ENCODE measurements at regions not wholly inside any gene's neighbourhood (a gene's known extent, or its start where the extent isn't known, plus 50 kb on each side); places are given as distances from the start of the nearest gene placed in this dataset.

DNA sequence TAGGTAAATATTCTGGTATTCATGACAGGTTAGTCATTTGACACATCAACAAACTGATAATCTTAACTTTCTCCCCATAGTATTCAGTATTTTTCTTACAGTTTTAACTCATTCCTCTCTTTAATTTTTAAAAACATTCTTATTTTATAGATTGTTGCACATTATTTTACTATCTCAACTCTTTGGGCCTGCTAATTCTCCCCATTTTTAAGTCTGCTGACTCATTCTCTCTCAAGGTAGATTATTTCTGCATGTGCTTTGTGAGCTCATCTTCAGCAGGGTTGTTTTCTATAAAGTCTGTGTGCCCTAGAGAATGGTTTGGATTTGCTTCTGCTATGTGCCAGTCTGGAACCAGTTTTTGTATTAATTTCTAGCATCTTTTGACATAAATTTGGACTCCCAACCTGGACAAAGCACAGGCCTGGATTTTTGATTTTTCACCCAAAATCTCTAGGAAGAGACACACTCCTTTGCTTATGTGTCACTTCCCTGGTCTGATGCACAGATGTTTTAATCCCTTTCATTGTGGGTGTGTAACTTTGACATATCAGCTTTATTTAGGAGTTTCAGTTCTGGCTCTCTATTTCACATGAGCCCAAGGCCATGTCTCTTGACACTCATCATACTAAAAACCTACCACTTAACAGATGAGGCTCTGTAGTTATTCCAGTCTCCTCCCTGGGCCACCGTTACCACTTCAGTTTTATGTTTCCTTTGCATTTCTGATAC is 194.3 kb upstream of the PGRMC2 start:
- DNase-seq (ENCODE audit: low read depth), result peak; percentile 11
- no peak overlapping the region for H3K4me3 ChIP-seq (ENCODE audit: low read length)
- TF ChIP-seq, protein P1, sequence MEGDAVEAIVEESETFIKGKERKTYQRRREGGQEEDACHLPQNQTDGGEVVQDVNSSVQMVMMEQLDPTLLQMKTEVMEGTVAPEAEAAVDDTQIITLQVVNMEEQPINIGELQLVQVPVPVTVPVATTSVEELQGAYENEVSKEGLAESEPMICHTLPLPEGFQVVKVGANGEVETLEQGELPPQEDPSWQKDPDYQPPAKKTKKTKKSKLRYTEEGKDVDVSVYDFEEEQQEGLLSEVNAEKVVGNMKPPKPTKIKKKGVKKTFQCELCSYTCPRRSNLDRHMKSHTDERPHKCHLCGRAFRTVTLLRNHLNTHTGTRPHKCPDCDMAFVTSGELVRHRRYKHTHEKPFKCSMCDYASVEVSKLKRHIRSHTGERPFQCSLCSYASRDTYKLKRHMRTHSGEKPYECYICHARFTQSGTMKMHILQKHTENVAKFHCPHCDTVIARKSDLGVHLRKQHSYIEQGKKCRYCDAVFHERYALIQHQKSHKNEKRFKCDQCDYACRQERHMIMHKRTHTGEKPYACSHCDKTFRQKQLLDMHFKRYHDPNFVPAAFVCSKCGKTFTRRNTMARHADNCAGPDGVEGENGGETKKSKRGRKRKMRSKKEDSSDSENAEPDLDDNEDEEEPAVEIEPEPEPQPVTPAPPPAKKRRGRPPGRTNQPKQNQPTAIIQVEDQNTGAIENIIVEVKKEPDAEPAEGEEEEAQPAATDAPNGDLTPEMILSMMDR (conservative IDR thresholded peaks at IDR 0.05; ENCODE audit: low read length), result no peak

DNA sequence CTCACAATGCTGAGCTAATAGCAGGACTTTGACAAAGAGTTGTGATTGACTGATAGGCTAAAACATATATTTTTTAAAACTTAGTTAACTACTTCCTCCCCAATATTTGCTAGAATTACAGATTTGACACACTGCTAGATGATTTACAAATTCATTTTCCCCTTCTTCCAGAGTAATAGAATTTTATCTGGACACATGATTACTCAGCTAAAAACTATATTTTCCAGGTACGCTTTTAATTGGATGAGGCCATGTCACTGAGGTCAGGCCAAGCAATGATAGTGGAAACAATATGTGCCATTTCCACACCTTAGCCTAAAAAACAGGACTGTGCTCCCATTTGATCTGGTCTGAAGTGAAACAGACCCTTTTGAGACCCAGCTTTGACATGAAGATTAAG is 193.3 kb upstream of the PGRMC2 start:
- TF ChIP-seq, protein P1 (conservative IDR thresholded peaks at IDR 0.05; ENCODE audit: low read length), result no peak
- DNase-seq (ENCODE audit: low read depth), result no peak
- H3K4me3 ChIP-seq (ENCODE audit: low read length), result no peak overlapping the region

DNA sequence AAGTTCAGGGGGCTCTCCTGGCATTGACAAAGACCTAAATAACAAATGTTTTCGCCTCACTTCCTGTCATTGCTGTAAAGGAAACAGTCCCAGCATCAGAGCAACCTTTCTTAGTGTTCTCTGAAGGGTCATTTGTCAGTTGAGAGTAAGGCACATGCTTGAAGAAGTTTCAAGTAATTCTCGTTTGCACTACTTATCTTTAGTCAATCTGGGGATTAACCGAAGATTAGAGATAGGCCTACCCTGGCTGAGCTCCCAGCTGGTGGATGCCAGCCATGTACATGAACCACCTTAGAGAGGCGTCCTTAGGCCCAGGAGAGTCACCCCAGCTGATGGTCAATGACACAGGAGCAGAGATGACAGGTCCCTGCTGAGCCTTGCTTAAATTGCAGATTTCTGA is 189.9 kb upstream of the PGRMC2 start:
- DNase-seq (ENCODE audit: low read depth), result no peak
- H3K4me3 ChIP-seq (ENCODE audit: low read length), result no peak overlapping the region
- TF ChIP-seq, protein P1 (conservative IDR thresholded peaks at IDR 0.05; ENCODE audit: low read length), result no peak

DNA sequence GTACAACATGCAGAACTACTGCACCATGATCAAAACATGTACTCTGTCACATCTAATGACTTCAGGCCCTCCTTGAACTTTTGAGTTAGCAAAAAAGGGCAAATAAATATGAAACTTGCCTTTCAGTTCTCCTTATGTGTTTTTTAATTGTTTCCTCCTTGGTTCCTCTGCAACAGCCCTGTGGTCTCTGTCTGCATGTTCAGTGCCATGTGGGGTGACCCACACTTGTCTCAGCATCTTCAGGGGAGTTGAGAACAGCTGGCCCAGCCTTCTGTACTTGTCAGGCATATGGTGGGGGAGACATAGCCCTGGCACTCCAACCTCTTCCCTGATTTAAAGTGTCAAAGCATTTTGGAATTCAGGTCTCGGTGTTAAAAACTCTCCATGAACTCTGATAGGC is 188.0 kb upstream of the PGRMC2 start:
- TF ChIP-seq, protein P1 (conservative IDR thresholded peaks at IDR 0.05; ENCODE audit: low read length), result no peak
- DNase-seq (ENCODE audit: low read depth), result no peak
- no peak overlapping the region for H3K4me3 ChIP-seq (ENCODE audit: low read length)

DNA sequence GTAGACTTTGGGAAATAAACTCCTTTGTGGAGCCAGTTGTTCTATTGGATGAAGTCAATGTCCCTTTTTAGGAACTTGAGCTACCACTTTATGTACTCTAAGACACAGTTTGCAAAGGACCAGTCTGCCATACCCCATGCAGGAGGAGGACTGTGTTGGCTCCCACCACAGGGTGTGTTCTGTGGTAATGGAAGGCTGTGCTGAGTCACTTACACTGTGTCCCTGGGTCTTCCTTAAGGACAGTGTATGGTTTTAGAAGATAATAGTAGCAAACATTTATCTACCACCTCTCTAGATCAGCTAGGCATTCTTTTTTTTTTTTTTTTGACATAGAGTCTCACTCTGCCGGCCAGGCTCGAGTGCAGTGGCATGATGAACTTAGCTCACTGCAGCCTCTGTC is 184.0 kb upstream of the PGRMC2 start:
- H3K4me3 ChIP-seq (ENCODE audit: low read length), result no peak overlapping the region
- TF ChIP-seq, protein P1 (conservative IDR thresholded peaks at IDR 0.05; ENCODE audit: low read length), result no peak
- no peak for DNase-seq (ENCODE audit: low read depth)

DNA sequence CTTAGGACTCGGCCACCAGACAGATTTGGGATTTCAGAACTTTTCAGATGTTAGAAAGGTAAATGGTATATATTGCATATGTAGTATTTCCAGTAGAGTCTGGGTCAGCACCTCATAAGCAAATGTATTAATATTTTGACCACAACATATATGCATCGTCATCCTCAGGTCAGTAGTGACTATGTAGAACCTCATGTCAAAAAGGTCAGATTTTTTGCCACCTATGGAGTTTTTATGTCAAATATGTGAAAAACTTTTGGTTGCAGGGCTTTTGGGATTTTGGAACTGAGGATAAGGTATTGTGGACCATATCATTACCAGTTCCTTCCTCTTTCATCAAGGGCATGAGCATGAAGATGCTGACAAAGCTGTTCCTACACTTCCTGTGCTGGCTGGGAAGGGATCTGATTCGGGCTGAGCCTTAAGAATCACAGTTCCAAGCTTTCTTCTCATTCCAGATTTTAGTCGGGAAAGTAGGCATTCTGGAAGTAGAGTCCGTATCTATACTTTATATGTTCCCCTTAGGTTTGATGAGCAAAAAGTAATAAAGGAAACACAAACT is 183.0 kb upstream of the PGRMC2 start:
- no peak for DNase-seq (ENCODE audit: low read depth)
- no peak overlapping the region for H3K4me3 ChIP-seq (ENCODE audit: low read length)
- TF ChIP-seq, protein P1 (conservative IDR thresholded peaks at IDR 0.05; ENCODE audit: low read length), result no peak
